Dermis microvascular lymphatic vessel endothelial cell (primary cell): ENCODE measurements at regions not wholly inside any gene's neighbourhood (a gene's known extent, or its start where the extent isn't known, plus 50 kb on each side); places are given as distances from the start of the nearest gene placed in this dataset.

Source experiments
- DNase-seq, 2 donors: peaks; one replicate each; pipeline versions ENCODE4 v3.0.0 to v3.0.0-alpha.2; 2010; ENCODE audit warnings: low read depth in 2 of 2

DNA sequence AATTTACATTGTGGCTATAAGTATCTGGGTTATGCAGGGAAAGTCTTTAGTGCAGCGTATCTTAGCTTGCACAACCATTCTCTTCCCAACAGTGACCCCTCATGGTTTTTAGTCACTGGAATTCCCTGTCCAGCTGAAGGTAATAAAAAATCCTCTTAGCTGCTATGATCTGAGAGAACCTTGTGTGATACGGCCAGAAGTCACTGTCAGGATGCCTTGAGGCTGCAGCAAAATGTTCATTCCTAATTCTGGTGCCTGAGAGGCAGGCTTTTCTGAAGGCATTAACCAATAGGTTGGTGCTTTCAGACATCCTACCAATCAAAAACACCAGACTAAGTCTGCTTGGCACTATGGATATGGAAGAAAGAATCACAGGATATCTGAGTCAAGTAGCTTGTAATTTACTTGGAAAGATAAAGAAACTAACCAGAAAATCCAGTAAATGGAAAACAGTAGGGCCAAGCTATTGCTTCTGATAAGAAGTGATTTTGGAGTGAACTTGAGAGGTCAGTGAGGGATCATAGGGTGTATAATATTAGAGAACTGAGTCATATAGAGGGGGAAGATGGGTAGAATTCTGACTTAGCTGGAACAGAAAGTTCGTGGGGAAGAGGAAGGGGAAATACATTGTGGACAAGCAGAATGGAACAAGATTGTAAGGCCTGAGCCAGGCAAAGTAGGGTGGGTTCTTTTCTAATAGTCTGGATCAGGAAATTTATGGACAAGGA, 89.0 kb upstream of the SLC14A2 start:
- DNase-seq, result no peak

DNA sequence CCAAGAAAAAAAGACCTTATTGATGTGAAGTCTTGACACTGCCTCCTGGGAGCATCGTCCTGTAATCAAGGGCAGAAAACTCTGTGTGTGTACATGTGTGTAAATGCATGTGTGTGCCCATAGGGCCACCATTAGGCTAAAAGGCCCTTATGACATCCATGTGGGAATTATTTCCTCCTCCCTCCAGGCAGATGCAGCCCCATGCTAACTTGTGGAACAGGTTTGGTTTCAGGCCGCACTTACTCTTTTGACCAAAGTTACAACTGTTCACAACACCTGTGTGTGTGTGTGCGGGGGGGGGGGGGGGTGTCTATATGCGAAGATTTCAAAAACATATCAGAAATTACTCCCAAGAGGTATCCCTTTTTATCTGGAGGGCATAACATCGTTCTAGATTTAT, 87.4 kb upstream of the SLC14A2 start:
- no peak for DNase-seq

DNA sequence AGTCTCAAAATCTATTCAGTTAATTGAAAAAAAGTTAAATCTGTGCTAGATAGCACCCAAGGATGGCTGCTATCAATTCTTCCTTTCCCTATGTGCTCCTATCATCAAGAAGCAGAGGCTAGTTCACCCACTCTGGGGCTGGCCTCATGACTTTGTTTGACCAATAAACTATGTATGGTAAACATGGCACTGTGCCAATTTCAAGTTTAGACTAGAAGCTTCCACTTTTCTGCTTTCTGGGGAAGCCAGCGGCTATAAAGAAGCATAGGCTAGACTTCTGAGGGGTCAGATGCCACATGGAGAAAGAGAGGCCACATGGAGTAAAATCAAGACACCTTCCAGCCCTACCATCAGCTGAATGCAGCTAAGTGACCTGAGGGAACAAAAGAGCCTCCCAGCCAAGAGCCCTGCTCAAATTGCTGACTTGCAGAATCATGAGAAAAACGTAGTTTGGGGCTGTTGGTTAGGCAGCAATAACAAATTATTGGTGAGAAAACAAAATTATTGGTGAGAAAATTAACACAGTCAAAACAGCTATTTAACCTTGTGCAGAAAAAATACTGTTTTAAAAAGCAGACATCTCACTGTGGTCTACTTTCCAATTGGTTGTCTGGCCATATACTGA, 86.5 kb upstream of the SLC14A2 start:
- no peak for DNase-seq

DNA sequence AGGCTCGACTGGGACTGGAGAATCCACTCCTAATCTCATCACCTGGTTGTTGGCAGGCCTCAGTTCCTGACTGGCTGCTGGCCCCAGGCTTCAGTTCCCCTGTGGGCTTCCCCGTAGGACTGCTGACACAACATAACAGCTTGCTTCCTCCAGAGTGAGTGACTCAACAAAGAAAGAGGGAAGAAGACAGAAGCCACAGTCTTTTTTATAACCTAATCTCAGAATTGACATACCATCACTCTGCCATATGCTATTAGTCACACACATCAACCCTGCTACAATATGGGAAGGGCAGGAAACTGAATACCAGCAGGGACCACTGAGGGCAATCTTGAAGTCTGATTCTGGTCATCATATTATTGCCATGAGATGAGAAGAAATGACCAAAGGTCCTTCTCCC, 76.8 kb upstream of the SLC14A2 start:
- no peak for DNase-seq

DNA sequence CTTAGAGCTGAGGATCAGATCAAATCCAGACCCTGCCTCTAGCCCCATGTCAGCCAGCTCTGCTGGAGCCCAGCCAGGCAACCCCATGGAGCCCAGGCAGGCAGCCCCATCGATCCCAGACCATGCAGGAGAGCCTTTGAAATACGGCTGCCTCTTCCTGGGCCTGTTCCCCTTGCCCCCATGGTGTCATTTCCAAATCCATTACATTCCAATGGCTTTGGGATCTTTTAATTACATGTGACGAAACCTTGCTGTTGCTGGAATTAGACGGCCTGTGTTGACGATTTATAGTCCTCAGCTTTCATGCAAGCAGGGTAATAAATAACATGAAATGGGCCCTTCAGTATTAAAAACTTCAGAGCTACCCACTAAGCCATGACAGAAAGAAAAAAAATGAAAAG, 75.8 kb upstream of the SLC14A2 start:
- DNase-seq, result no peak

DNA sequence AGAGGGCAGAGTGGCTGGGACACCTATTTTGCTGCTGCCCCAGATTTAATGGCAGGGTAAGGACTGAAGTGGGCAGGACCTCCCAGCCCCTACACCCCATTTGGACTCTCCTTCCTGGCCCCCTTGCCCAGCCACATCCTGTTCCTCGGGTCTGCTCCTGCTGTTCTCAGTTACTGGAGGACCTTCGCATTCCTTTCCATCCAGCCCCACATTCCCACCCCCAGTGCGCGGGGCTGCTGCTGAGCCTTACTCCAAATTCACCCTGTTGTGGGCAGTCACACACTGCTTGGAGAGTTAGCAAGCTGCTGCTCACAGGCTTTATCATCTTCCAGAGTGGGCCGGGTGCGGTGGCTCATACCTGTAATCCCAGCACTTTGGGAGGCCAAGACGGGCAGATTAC, 75.2 kb upstream of the SLC14A2 start:
- DNase-seq, result no peak

DNA sequence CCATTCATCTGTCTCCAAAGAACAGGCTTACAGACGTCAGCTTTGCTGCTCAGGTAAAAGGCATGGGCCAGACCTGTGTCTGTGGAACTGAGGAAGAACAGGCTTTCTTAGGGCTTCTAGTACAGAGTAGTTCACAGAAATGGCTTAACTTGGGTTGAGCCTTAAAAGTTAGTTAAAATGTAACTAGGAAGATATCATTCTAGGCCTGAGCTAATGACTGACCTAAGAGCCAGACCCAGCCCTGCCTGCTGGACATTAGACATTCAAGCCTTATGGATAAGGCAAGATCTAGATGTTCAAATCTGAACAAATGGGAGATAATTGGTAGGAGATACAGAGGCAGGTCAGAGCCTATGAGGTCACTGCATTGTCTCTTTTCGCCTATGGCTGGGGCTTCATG, 73.9 kb upstream of the SLC14A2 start:
- DNase-seq, result no peak

DNA sequence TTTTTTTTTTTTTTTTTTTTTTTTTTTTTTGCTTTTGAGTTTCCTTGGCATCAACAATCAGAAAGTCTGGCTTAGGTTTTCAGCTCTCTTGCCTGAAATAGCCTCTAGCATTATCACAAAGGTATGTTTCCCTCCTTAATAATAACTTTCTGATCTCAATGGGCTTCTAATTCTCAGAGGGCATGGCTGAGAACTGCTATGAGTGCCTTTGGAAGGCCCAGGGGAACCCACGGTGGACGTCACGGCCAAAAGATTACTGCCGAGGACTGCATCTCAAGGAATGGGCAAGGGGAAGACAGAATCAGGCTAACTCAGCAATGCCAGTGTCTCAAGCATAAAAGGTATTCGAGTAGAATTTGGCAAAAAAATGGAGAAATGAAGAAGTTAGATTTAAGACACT, 73.2 kb upstream of the SLC14A2 start:
- DNase-seq, result no peak

DNA sequence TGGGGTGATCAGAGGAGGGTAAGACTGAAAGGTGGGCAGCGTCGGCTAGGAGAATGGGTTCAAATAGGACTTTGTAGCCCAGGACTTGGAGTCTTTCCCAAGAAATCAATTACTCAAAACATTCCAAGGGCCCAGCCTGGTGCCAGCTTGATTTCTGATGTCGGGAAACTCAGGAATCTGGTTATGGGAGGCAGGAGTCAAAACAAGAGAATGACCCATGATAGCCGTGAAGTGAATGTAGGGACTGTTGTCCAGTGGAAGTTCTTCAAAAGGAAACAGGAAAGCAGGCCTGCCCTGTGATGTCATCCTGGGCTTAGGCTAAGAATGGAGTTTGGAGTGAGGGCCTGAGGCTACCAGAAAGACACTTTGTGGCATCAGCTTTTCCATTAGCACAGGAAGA, 67.4 kb upstream of the SLC14A2 start:
- DNase-seq, result no peak

DNA sequence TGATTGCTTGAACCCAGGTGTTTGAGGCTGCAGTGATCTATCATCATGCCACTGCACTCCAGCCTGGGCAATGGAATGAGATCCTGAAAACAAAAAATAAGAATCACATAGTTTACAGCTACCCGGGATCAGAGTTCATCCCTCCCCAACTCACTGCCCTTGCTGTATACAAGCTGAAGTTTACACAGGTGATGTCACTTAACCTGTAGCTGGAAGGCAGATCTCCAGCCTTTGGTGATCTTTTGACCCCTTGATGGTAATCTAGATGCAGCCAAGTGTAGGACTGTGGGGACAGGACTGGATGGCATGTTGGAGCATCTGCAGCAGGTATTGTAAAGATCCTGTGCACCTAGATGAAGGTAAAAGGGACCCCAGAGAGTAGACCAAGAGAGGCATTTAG, 66.7 kb upstream of the SLC14A2 start:
- no peak for DNase-seq

DNA sequence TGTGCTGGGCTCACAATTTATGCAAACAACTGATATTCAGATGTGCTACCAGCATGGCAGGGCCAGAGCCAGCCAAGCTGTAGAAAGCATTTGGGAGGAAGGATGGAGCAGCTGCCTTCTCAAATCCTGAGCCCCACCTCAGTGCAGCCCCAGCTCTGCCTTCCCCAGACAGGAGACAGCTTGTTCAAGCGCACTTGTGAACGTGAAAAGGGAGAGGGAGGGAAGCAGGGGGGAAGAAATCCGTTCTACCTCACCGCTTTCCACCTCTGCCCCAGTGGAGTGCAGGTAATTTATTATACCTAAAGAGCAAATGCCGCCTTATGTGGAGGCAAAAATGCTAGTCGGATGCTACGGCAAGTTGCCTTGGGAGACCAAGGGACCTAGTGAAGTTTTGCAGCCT, 66.0 kb upstream of the SLC14A2 start:
- no peak for DNase-seq

DNA sequence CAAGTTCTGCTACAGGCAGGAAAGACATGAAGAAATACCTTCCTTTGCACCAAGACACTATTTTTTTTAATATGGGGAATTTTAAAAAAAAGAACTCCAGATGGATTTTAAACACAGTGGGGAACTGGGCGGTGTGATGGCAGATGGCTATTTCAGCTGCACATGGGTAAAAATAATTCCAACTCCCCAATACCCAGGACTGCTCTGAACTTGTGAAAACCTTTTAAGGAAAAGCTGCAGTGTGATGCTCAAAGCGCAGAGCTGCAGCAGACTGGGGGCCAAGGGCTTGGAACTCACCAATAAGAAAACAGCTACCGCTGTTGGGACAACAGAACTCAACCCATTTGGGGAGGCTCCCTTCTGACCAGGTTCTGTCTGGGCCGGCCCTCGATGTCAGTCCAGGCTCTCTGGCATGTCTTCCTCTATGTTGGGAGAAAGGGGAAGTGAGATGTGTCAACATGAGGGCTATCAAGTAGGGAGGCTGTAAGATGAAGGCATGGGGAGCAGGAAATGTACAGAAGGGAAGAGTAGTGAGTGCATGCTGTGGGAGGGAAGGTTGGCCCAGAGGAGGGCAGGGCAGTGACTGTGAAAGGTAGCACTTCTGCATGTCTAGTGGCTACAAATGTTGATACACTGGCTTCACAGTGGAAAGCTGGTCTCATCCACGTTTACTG, 64.0 kb upstream of the SLC14A2 start:
- no peak for DNase-seq

DNA sequence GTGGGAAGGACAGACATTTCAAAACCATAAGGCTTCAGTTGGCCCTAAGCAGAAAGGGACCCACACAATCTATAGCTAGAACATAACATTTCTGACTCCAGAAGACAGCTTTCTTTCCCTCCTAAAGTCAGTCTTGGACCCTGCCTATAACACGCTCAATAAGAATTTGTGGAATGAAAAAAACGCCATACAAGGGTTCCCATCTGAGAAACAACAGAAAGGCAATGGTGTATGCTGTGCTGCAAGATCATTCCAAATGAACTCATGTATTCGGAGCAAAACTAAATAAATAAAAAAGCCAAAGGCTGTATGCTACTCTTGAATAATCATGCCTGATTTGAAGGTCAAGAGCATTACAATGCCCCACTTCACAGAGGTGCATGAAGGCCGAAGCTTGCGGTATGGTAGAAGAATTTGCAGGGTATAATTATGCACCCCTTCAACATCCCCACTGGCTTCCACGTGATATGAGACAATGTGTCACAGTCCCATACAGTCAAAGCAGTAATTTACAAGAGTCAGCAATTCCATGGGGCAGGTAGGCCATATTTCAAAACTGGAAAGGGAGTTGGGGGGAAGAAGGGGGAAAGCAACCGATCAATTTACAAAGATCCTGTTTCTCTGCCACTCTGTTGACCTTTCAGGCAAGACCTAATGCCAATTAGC, 61.4 kb upstream of the SLC14A2 start:
- DNase-seq, result no peak

DNA sequence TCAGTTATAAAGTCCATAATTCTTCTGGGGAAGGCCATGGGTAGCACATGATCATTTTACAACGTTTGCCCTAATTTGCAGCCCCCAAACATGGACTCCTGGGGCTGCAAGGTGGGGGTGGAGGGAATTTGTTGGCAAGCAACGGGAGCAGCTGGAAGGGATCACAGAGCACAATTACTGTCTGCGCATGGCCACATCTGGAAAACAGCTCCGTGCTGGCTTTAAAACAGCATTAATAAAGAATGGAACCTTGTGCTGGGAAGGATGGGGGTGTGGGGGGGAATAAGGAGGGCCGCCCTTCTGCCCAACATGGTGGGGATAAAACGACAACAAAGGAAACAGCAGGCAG, 60.9 kb upstream of the SLC14A2 start:
- no peak for DNase-seq

DNA sequence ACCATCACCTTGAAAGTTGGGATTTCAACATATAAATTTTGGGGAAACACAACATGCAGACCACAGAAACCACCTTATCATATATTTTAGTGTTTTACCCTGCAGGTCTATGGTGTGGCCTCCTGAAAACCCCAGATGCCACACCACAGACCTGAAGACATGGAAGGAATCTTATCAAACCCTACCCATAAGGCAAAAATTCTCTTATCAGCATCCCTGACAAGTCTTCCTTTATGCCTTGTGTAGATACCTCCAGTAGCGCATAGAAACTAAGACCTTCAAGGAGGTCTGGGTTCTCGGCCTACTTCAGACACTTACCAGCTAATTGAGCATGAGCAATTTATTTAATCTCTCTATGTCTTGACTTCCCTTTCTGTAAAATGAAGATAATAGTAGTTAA, 59.1 kb upstream of the SLC14A2 start:
- no peak for DNase-seq

DNA sequence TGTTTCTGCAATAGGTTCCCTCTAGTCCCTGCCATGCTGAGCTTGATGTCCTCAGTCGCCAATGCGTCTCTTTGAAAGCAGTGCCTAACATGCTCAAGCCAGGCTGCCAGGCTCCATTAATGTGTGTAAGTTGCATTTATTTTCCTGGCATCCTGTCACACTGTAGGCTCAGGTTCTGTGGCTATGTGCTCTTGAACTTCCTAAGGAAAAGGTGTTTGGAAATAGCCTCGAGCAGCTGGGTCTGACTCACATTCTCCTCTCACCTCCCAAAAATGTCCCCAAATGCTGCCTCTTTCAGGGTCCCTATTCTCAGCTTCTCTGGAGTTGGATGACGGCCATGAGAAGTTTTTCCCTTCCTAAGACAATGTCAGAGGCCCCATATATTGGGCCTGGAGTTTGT, 58.0 kb upstream of the SLC14A2 start:
- no peak for DNase-seq

DNA sequence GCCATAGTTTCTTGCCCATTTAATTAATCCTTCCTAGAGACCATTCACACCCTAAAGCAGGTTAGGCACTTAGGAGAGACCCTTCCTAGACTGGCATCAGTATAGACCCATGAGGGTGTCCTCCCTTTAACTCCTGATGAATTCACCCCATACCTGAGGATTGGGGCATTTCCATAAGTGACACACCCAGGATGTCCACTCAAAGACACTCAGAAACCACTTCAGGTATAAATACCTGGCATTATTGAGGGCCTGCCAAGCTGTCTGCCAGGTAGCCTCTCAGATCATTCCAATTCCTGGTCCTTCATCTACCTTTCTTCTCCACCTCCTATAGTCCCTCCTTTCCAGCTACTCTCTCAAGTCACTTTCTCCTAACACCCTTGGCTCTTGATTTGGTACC, 57.5 kb upstream of the SLC14A2 start:
- no peak for DNase-seq

DNA sequence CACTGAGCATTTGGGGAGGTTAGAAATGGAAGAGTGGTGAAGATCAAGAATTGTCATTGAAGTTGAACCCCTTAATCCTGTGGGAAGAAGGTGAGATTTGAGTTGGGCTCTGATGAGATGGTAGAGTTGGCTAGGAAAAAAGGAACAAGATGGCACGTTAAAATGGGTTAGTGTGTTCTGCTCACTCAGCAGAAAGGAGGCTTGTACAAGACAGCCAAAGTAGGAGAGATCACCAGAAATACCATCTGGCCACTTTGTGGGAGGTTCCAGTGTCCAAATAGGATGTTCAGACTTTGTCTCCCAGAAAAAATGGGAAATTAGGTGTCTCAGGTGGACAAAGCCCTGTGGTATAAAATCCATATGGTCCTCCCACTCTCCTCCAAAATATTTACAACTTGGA, 56.0 kb upstream of the SLC14A2 start:
- DNase-seq, result no peak

DNA sequence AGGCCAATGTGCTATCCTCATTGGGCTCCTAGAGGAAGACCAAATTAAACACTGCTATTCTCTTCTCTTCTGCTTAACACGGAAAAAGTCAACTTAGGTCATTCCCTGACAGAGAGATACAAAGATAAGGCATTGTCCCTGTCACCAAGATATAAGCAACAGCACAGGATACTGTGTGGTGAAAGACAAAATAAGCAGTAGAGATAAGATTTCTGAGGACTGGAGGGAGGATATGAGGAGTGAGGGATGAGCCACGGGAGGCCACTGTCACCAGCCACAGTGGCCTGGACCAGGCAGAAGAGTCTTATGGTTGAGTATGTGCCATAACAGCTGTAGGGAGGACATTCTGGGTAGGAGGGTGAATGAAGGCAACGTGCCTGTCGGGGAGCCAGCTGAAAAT, 54.4 kb upstream of the SLC14A2 start:
- no peak for DNase-seq

DNA sequence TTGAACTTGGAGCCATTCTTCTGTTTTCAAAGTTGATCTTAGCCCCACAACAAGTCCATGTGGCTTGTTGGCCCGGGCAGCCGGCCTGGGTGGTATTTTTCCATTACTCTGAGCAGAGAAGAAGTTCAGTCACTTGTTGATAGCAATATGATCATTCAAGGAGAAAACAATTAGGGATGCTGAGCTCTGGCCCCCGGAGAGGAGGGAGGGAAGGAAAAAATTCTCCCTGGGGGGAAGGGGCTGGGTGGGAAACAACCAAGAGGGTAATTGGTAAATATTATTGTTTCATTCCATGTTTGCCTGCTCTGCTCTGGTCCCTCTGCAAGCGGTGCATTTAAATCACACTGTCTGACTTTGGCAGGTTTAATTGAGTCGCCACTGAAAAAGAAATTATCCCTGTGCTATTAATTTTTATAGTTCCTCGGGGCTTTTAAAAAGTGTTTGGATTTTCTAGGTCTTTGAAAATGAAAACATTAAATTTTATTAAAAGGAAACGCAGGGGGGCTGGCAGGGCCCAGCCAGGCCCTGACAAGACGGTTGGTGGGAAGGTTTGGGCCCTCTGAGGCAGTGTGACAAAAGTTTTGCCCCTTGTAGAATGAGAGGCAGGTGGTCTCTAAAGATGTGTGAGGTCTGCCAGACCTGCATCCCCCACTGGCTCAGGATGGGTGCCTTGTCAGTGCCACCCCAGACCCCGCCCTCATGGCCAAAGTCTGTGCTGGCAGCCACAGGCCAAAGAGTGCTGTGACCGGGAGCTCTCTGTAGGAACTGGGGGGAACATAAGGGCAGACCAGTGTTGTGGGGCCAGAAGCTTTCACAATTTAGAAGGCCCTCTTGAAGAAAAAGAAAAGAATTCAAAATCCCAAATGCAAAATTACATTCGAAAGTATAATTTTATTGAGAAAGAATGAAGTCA, 52.5 kb upstream of the SLC14A2 start:
- no peak for DNase-seq

DNA sequence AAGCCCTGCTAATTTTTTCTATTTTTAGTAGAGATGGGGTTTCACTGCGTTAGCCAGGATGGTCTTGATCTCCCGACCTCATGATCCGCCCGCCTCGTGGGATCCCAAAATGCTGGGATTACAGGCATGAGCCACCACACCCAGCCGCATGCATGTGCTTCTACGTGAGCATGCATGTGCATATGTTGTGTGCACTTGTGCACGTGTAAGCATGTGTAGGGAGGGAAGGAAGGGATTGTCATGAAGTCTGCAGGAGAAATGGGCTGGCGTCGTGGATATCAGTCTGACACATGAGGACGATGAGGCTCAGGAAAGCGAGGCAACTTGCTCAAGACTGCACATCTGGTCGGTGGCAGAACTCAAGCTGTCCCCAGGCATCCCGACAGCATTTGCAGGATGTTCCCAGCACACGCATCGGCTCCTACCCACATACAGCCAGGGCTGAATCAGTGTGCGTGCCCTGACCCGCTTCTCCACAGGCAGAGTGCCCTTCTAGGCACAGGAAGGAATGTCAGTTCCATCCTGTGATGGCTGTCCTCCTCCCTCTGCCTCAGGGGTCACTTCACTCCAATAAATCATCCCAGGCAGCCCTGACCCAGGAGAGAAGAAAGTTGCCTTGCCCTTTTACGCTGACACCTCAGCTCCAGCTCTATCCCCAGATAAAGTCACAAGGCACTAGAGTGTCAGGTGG, 49.9 kb upstream of the SLC14A2 start:
- no peak for DNase-seq
